ENCODE measurements at regions not wholly inside any gene's neighbourhood (a gene's known extent, or its start where the extent isn't known, plus 50 kb on each side); places are given as distances from the start of the nearest gene placed in this dataset.

DNA sequence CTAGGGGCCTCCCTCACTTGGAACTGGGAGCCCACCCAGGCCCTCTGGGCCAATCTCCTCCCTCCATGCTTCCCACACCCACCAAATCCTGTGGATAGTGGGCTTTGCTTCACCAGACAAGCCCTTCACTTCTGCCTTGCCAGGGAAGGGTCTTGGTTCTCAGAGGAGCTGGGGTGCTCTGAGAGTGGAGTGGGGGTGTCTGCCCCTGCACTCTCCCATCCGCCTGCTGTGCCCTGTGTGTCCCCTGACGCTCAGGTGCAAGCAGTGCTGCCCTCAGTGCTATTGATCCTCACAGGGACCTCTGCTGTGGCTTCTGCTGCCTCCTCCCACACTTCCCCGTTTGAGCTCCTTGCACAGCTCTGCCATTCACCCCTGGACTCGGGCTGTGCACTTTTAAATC lies 117.3 kb upstream of the NKX1-1 start:
- DNase-seq = no peak

DNA sequence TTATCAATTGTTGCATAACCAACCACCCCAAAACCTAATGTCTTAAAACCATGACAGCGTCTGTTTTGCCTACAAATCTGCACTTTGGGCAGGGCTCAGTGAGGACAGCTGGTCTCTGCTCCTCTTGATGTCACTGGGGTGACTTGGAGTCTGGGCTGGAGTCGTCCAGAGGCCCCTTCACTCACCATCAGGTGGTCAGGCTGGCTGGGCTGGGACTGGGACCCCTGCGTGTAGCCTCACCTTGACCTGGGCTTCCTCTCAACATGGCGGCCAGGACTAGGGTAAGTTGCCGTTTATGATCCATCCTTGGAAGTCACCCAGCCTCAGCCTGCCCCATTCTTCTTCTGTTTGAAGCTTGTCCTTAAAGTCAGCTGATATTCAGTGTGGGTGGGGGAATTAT lies 116.8 kb upstream of the NKX1-1 start:
- DNase-seq = no peak

DNA sequence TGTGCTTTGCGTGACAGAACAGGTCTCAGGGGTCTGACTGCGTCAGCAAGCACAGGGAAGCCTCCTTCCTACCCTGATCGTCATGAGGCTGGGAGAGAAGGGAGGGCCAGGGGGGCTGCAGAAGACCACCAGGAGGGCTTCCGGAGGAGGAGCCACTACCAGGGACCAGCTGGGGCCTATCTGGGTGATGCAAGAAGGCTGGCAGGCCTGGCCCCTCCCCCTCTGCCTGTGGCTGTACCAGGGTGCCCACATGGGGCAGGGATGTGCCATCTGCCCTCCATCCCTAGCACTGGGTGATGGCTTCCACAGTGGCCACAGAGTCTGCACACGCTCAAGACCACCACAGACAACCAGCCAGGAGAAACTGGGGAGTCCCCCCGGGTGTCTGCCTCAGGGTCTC lies 116.4 kb upstream of the NKX1-1 start:
- no peak for DNase-seq

DNA sequence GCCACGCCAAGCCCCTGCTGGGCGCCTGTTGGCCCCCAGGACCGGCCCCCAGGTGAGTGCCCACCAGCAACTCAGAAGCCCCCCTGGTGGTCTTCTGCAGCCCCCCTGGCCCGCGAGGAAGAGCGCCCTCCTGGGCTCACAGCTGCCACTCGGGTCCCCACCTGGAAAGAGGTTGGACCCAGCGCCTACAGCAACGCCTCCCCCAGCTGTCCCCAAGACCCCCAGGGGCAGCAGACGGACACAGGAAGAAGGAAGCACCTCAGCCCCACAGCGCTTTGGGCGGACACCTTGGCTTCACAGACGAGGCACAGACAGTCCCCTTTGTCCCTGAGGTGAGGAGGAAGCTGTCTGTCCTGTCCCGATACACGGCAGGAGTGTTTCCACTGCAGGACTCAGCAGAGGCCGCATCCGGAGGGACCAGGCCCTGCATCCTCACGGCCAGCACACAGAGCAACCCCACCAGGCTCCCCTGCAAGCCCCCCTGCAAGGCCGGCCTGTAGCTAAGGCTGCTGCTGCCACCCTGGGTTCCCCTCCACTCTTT lies 115.6 kb upstream of the NKX1-1 start:
- peak; percentile 7 for DNase-seq

DNA sequence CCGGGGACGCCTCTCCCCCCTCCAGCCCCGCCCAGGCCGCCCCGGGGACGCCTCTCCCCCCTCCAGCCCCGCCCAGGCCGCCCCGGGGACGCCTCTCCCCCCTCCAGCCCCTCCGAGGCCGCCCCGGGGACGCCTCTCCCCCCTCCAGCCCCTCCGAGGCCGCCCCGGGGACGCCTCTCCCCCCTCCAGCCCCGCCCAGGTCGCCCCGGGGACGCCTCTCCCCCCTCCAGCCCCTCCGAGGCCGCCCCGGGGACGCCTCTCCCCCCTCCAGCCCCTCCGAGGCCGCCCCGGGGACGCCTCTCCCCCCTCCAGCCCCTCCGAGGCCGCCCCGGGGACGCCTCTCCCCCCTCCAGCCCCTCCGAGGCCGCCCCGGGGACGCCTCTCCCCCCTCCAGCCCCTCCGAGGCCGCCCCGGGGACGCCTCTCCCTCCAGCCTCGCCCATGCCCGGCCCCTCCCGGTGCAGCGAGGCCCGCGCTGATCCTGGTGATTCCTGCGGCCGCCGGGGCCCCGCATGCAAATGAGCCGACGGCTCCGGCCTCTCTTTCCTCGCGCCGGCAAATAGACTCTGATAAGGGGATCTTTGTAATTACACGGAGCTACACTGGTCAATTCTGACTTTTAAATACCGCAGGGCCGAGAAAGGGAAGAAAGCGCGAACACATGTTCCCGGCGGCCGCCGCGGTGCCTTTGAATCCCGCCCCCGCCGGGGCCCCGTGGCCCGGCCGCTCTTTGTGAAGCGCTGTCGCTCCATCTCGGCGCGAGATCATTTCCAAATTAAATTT lies 114.7 kb upstream of the NKX1-1 start:
- peak; percentile 24 for DNase-seq

DNA sequence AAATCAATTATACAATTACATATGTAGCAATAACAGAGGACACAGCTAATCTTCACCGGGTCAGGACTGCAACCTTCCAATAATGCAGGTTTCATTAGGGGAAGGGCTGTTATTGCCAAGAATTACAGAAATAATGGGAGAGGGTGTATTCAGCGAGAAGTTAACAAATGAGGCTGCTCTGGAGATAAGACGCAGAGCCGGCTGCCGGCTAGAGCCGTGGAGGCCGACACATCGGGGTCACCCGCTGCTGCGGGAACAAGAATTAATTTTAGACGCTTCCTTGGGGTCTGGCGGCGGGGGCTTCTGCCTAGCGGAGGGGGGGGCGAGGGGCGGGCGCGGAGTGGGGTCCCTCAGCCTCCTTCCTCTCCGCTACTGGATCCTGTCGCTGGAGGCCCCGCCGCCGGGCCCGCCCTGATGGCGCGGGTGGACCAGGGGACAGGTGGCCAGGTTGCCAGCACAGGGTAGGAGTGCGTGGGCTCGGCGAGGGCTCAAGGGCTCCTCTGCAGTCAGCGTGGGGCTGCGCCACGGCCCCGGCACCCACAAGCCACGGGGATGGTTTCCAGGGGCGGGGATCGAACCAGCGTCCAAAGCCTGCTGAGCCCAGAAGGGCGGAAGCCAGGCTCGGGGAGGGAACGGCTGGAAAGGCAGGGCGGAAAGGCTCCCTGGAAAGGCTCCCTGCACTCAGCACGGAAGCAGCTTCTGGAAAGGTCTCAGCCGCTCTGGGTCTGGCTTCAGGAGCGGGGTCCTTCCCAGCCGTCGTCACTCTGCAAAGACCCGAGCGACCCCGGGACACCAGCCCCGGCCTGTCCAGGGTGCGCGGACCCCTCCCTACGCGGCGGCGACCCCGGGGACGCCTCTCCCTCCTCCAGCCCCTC lies 113.8 kb upstream of the NKX1-1 start:
- DNase-seq = peak; percentile 6

DNA sequence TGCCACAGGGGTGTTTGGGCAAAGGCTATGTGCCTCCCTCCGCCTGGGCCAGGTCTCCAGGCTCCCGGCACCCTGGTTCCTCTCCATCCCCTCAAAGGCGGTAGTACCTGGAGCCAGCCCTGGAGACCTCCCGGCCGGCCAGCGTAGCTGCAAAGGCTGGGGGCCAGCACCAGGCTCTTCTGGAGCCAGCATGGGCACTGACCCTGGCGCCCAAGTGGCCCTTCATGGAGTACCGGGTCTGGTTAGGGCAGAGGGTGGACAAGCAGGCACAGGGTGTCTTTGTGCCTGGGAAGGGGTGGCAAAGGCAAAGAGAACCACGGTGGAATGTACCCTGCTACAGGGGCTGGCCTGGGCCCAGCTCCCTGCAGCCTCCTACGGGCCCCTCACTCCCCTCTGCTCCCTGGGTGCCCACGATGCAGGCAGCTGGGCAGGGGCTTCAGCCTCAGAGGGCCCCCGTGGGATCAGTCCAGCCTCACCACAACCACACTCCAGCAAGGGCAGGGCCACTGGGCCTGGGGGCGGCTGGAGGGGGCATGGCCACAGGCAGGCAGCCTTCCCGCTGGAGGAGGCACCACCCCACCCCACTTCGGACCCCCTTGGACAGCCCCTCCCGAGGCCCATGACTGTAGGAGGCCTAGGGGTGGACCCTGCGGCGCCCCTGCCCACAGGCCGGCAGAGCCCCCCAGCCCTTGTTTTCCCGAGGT lies 112.9 kb upstream of the NKX1-1 start:
- DNase-seq = peak; percentile 9

DNA sequence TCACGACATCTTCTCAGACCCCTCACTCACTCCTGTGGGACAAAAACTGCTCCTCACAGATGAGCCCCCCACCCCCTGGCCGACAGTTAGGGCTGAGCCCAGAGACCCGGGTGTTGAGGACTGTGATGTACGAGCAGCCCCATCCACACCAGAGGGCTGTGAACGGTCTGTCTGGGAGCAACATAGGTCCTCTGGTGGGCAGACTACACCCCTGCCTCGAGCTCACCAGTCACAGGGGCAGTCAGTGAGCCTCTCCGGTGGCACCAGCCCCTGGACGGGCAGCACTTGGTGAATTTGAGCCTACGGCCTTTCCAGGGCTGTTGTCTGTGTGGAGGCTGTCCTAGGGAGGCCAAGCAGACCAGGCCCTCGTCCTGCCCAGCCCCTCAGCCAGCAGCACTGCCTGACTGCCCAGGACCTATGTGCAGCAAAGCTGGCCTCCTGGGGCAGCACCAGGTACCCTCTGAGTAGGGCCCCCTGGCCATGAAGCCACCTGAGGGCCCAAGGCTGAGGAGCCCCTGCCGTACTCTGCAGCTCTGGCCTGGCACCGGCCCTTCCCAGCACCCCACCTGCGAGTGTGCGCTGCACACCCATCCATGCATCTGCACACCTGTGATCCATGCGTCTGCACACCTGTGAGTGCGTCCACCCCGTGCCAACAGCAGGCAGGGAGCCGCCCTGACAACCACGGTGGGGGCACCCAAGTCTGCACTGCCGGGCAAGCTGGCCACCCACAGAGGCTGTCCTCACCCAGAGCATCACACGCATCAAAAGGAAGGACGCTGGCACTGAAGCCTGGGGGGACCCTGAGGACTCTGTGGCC lies 111.6 kb upstream of the NKX1-1 start:
- DNase-seq = peak; percentile 9

DNA sequence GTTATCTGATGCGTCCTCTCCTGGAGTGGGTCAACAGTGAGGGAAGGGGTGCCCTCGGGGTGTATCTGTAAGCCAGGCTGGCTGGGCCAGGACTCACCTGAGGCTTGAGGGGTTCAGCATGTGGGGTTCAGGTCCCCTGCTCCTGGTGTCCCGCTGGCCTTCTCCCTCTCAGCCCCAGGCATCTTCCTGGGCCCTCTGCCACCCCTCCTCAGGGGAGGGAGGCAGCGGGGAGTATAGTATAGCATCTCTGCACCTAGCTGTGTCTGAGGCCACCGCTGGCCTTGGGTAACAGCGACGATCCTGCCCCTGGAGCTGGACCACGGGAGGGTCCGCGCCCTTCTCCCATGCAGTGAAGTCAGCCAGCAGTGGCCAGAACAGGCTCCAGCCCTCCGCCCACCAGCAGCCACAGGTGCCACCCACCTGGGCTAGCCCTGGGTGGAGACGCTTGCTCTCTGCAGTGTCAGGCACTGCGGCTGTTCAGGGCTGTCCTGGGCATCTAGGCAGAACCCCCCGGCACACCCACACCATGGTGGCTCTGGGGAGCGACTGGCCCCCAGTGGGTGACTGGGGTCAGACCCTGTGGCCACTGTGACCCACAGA lies 110.7 kb upstream of the NKX1-1 start:
- peak; percentile 4 for DNase-seq

DNA sequence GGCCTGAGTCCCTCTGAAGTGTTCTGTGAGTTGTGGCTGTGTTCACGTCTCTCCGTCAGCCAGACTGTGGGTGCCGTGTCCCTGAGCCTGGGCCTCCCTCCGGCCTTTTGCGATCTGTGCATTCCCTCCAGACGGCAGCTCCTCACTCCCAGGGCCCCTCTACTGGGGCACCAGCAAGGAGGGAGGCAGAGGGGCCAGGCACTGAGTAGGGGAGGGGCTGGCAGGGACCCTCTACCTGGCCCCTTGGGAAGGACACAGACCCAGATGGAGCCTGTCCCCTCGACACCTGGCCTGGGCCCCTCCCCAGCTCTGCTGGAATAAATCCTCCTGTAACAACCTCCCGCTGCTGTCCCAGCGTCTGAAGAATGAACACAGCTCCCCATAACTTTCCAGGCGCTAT lies 110.0 kb upstream of the NKX1-1 start:
- DNase-seq = no peak

DNA sequence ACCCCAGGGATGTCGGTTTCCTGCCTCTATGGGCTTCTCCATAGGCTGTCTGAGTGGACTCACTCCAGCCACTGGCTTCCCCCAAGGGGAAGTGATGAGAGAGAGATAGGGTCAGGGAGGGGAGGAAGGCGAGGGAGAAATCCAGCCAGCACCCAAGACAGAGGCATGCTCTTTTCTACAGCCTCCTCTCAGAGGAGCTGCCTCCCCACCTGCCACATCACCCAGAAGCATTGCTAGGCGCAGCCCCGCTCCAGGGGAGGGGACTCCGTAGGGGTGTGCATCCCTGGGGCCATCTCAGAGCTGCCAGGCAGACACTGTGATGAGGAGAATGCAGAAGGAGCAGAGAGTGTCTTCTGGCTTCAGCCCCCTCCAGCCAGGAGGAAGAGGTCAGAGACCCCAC lies 109.5 kb upstream of the NKX1-1 start:
- DNase-seq = peak; percentile 2

DNA sequence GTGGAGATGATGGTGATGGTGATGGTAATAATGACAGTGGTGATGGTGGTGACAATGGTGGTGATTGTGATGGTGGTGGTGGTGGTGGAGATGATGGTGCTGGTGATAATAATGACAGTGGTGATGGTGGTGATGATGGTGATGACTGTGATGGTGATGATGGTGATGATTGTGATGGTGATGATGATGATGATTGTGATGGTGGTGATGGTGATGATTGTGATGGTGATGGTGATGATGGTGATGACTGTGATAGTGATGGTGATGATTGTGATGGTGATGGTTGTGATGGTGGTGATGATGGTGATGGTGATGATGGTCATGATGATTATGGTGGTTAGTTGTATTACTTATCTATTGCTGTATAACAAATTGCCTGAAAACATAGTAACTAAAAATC lies 108.9 kb upstream of the NKX1-1 start:
- no peak for DNase-seq

DNA sequence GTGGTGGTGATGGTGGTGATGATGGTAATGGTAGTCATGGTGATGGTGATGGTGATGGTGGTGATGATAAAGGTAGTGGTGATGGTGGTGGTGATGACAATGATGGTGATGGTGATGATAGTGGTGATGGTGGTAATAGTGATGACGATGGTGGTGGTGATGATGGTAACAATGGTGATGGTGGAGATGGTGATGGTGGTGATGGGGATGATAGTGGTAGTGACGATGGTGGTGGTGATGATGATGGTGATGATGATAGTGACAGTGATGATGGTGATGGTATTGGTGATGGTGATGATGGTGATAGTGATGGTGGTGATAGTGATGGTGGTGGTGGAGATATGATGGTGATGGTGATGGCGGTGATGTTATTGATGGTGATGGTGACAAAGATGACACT lies 108.4 kb upstream of the NKX1-1 start:
- no peak for DNase-seq

DNA sequence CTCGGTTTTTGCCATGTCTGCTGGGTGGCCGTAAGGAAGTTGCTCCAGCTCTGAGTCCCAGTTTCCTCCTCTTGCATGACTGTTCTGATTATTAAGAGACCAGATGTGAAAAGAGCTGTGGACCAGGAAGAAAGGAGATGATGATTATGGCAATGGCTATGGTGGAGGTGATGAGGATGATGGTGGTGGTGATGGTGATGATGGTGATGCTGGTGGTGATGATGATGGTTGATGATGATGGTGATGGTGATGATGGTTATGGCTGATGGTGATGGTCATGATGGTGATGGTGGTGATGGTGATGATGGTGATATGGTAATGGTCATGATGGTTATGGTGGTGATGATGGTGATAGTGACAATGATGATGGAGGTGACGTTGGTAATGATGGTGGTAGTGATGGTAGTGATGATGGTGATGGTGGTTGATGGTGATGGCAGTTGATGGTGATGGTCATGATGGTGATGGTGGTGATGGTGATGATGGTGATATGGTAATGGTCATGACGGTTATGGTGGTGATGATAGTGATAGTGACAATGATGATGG lies 107.8 kb upstream of the NKX1-1 start:
- no peak for DNase-seq

DNA sequence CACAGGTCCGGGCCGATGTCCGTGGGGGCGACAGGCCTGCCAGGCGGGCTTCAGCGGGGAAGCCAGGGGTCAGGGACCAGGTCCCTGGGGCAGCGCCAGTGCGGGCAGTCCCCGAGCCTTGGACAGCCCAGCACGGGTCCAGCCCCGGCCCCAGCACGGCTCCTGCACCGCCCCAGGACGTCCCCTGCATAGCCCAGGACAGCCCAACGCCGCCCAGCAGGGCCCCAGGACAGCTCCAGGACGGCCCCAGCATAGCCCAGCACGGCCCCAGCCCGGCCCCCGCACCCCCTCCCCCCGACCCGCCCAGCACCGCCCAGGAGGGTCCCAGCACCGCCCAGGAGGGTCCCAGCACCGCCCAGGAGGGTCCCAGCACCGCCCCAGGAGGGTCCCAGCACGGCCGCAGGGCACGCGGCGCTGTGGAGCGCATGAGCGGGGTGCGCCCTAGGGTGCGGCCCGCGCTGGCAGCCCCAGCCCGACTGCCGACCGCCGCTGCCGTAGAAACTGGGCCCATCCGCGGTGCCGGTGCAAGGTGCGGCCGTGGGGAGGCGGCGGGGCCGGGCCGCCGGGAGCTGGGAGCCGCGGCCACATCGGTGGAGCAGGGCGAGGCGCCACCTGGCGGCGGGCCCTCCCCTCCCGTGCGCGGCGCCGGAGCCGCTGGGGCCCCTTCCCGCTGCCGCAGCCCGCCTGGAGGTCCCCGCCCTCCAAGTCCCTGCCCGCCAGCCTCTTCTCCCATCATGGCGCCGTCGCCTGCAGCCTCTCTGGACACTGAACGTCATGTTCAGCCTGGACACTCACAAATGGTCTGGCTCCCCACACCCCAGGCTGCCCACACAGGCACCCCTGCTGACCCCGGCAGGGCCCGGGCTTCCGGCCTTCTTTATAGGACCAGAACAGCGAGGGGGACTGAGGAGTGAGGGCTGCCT lies 106.8 kb upstream of the NKX1-1 start:
- DNase-seq = peak; percentile 65

DNA sequence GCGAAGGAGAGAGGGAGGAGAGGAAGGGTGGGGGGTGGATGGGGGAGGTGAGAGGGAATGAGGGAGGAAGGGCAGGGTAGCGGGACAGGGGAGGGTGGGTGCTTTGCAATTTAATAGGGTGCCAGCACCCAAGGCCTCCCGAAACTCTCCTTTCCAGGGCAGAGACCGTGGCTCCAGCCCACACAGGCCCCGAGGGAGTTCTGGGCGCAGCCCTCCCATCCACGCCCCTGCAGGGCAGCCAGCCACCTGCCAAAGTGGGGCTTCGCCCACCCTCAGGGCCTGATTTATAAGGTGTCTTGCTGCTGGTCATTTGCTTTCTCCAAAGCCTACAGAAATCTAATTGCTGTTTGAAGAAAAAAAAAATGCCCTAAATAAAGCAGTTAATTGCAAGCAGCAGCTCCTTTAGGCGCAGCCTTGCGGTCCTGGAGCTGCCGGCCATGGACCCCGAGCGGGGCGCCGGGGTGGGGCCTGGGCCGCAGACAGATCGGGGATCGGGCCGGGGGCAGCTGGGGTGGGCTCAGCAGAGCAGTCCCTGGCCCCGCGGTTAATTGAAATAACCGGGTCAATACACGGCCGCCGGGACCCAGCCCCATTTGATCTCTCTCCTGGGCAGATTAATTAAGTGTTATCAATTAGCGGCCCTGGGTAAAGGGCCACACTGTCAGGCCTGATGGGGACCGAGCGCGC lies 106.0 kb upstream of the NKX1-1 start:
- DNase-seq = peak; percentile 18

DNA sequence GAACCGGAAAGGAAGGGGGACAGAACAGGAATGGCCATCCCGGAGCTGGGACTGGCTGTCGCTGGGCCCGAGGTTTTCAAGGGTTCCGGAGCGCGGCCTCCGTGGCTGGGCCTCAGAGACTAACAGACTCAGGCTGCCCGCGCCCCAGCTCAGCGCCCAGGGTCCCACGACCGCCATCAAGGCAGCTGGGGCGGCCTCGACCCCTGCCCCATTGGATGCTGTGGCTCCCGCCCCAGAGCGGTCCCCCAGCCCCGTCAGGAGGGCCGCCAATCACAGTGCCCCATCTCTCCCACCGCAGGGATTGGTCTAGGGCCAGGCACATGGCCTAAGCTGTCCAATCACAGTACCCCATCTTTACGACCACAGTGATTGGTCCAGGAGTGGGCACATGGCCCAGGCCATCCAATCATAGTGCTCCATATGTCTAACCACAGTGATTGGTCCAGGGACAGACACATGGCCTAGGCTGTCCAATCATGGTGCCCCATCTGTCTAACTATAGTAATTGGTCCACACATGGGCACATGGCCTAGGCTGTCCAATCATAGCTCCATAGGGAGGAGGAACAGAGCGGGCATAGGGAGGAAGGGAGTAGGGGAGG lies 105.3 kb upstream of the NKX1-1 start:
- peak; percentile 59 for DNase-seq

DNA sequence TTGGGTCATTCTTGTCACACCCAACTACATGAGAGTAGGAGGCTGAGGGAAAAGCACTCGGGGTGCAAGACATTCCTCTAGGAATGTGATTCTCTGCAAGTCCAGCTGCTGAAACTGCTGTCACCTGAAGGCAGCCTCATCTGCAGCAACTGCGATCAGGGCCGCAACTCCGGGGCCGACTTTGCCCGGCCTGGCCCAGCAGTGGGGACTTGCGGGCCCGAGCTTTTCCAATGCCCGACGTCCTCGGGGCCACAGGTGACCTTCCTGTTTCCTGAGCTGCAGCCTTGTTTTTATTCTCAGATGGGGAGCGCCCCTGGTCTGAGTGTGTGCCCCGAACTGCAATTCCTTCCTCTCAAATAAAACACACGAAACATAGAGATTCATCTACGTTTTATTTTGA lies 104.7 kb upstream of the NKX1-1 start:
- peak; percentile 2 for DNase-seq

DNA sequence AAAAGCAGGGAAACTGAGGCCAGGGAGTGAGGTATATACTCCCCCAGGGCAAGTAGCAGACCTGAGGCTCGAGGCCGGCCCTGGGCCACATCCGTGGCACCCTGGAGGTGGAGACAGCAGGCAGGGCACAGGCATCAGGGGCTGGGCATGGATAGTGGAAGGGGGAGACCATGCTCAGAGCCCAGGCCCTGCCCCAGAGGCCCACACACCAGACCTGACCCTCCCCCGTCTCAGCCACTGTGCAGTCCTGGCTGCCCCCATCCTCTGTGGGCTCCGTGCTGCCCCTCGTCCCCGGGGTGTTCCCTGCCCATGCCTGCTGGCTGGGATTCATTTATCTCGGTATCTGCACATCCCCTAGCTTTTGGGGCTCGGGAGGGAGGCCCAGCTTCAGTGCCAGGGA lies 103.1 kb upstream of the NKX1-1 start:
- no peak for DNase-seq

Data from activated naive CD4-positive, alpha-beta T cell treated with anti-CD3 and anti-CD28 coated beads, Interleukin-2, amount 50 U/mL, for 16 hours (primary cell).